ENCODE measurements at regions not wholly inside any gene's neighbourhood (a gene's known extent, or its start where the extent isn't known, plus 50 kb on each side); places are given as distances from the start of the nearest gene placed in this dataset.

DNA sequence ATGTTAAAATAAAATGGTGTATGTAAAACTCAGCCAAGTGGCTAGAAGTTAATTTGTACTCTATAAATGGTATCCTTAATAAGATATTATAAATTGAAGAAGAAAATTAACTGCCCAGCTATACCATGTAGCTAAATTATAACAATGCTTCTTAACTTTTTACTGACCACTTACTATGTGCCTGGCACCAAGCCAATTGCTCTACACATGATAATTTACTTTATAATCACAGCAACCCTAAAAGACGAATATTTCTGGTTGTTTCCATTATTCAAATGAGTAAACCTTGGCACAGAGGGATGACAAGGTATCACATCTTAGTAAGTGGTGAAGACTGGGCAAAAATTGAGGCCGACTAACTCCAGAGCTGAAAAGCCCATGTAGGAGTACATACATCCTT, 1506.6 kb downstream of the PCDH7 start:
- WGBS (ENCODE audit: missing lambda C conversion rate) = 50% methylated on average over 2 of the region's 2 CpGs
- DNase-seq (ENCODE audit: low read depth in 1 of 2, low spot score in 1 of 2) (no peak), ATAC-seq (no peak), FAIRE-seq (no peak)
- ChIA-PET POLR2A (no interaction called here), CTCF (no interaction called here)
- Histone ChIP-seq H3K4me1 (no peaks in the 10 kb centered on the region), H3K4me3 (no peak overlapping the region), H3K9me3 (no peaks in the 10 kb centered on the region), H3K27ac (no peak overlapping the region), H3K4me2 (no peak overlapping the region)
- TF ChIP-seq GATA3 (IDR thresholded peaks at IDR 0.05; ENCODE audit: borderline replicate concordance) (no peak), JUN (IDR thresholded peaks at IDR 0.05) (no peak), JUNB (IDR thresholded peaks at IDR 0.05) (no peak), ZC3H11A (IDR thresholded peaks at IDR 0.05) (no peak), EP300 (IDR thresholded peaks at IDR 0.05) (no peak), NFE2L2 (conservative IDR thresholded peaks at IDR 0.05; ENCODE audit: low read length) (no peak)
- TF ChIP-seq, protein P1, sequence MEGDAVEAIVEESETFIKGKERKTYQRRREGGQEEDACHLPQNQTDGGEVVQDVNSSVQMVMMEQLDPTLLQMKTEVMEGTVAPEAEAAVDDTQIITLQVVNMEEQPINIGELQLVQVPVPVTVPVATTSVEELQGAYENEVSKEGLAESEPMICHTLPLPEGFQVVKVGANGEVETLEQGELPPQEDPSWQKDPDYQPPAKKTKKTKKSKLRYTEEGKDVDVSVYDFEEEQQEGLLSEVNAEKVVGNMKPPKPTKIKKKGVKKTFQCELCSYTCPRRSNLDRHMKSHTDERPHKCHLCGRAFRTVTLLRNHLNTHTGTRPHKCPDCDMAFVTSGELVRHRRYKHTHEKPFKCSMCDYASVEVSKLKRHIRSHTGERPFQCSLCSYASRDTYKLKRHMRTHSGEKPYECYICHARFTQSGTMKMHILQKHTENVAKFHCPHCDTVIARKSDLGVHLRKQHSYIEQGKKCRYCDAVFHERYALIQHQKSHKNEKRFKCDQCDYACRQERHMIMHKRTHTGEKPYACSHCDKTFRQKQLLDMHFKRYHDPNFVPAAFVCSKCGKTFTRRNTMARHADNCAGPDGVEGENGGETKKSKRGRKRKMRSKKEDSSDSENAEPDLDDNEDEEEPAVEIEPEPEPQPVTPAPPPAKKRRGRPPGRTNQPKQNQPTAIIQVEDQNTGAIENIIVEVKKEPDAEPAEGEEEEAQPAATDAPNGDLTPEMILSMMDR (IDR thresholded peaks at IDR 0.05) = no peak

DNA sequence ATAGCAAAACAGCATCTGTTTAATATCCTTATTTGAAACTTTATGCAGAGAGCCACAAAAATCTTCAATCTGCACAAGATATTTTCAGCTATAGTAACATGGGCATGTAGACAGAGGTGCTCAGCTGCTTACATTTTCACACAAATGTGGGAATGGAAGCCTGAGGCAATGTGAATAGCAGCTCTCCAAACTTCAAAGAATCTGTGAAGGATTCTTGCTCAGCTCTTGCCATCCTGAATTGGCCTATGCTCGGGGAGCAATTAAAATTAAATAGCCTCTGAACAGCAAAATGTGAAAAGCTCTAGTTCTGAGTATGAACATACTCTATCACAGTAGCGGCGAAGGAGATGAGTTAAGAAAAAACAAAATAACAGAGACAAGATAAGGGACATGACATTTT, 1523.8 kb downstream of the PCDH7 start:
- ATAC-seq (no peak), DNase-seq (ENCODE audit: low read depth in 1 of 2, low spot score in 1 of 2) (no peak), FAIRE-seq (no peak)
- no peak overlapping the region for H3K27ac ChIP-seq
- no peak overlapping the region for H3K4me3 ChIP-seq
- ChIA-PET CTCF (no interaction called here), POLR2A (no interaction called here)
- H3K4me2 ChIP-seq = no peak overlapping the region
- TF ChIP-seq RAD21 (conservative IDR thresholded peaks at IDR 0.05 in 1 of 2, IDR thresholded peaks at IDR 0.05 in 1 of 2) (no peak), MYC (IDR thresholded peaks at IDR 0.05; ENCODE audit: borderline replicate concordance, low read length) (no peak), RNF2 (IDR thresholded peaks at IDR 0.05; ENCODE audit: borderline replicate concordance, low read depth) (no peak), FOSL2 (IDR thresholded peaks at IDR 0.05) (no peak), FOSL2 (CRISPR knock-in tag; IDR thresholded peaks at IDR 0.05) (no peak), GATA3 (IDR thresholded peaks at IDR 0.05; ENCODE audit: borderline replicate concordance) (no peak)
- TF ChIP-seq, protein P2, sequence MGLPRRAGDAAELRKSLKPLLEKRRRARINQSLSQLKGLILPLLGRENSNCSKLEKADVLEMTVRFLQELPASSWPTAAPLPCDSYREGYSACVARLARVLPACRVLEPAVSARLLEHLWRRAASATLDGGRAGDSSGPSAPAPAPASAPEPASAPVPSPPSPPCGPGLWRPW (IDR thresholded peaks at IDR 0.05) = no peak
- WGBS (ENCODE audit: missing lambda C conversion rate) = 66% methylated on average over 3 of the region's 3 CpGs
- H3K4me1 ChIP-seq = no peaks in the 10 kb centered on the region
- H3K9me3 ChIP-seq = no peaks in the 10 kb centered on the region

DNA sequence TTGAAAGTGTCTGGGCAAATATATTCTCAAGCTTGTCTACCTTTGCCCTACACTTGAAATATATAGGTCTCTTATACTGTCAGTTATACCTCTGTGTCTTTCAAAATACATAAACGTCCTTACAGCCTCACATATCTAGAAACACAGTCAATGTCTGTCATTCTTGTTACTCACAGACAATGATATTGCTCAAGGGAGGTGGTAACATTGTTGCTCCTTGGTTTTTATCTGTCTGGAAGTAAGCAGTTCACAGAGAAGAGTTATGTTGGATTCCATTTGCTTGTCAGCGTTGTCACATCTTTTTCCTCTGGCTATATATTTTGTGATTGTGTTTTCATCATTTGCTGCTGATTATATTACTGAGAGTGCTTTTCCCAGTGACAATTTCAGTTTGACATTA, 1528.9 kb downstream of the PCDH7 start:
- ChIA-PET POLR2A (no interaction called here), CTCF (no interaction called here)
- DNase-seq (ENCODE audit: low read depth in 1 of 2, low spot score in 1 of 2) = no peak
- Histone ChIP-seq H3K4me1 (no peaks in the 10 kb centered on the region), H3K9me3 (no peaks in the 10 kb centered on the region), H3K4me2 (no peak overlapping the region), H3K4me3 (no peak overlapping the region), H3K27ac (no peak overlapping the region)
- FAIRE-seq = no peak
- 32% methylated on average over 2 of the region's 2 CpGs for WGBS (ENCODE audit: missing lambda C conversion rate)
- ATAC-seq = no peak
- TF ChIP-seq NPAS2 (CRISPR knock-in tag; IDR thresholded peaks at IDR 0.05; ENCODE audit: borderline replicate concordance) (no peak), FOSB (CRISPR knock-in tag; IDR thresholded peaks at IDR 0.05) (no peak), NR3C1 (IDR thresholded peaks at IDR 0.05) (no peak), RNF2 (IDR thresholded peaks at IDR 0.05; ENCODE audit: borderline replicate concordance, low read depth) (no peak), RAD21 (conservative IDR thresholded peaks at IDR 0.05 in 1 of 2, IDR thresholded peaks at IDR 0.05 in 1 of 2) (no peak), EHMT2 (IDR thresholded peaks at IDR 0.05; ENCODE audit: low read depth) (no peak), MYC (IDR thresholded peaks at IDR 0.05; ENCODE audit: borderline replicate concordance, low read length) (no peak), CHD2 (IDR thresholded peaks at IDR 0.05; ENCODE audit: low read length, partially characterized antibody) (no peak), RCOR1 (IDR thresholded peaks at IDR 0.05; ENCODE audit: low read depth, low read length) (no peak), KDM5A (IDR thresholded peaks at IDR 0.05) (no peak)
- TF ChIP-seq, protein P2 (IDR thresholded peaks at IDR 0.05) = no peak
- TF ChIP-seq, protein P3, sequence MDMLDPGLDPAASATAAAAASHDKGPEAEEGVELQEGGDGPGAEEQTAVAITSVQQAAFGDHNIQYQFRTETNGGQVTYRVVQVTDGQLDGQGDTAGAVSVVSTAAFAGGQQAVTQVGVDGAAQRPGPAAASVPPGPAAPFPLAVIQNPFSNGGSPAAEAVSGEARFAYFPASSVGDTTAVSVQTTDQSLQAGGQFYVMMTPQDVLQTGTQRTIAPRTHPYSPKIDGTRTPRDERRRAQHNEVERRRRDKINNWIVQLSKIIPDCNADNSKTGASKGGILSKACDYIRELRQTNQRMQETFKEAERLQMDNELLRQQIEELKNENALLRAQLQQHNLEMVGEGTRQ (IDR thresholded peaks at IDR 0.05) = no peak
- TF ChIP-seq, protein P4, sequence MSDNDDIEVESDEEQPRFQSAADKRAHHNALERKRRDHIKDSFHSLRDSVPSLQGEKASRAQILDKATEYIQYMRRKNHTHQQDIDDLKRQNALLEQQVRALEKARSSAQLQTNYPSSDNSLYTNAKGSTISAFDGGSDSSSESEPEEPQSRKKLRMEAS (IDR thresholded peaks at IDR 0.05) = no peak
